ENCODE measurements at regions not wholly inside any gene's neighbourhood (a gene's known extent, or its start where the extent isn't known, plus 50 kb on each side); places are given as distances from the start of the nearest gene placed in this dataset.

GRCh38 chr4:135267148-135267865 is 1065.7 kb upstream of the PABPC4L start:
- TF ChIP-seq CTCF (IDR thresholded peaks at IDR 0.05) = no peak
- no peak for TF ChIP-seq POLR2A (IDR thresholded peaks at IDR 0.05)
- no peak for TF ChIP-seq POLR2AphosphoS5 (IDR thresholded peaks at IDR 0.05)
- no peak for TF ChIP-seq EP300 (IDR thresholded peaks at IDR 0.05)

All from gastroesophageal sphincter (tissue), 3 donors.